Nephron (organoid): ENCODE measurements at regions not wholly inside any gene's neighbourhood (a gene's known extent, or its start where the extent isn't known, plus 50 kb on each side); places are given as distances from the start of the nearest gene placed in this dataset.

Experiments used
- H3K27ac Mint-ChIP-seq, 3 experiments: 2 replicates each; pipeline ENCODE4 v1.8.0; 2020; ENCODE audit warnings: mixed read lengths in 3 of 3, mild to moderate bottlenecking in 2 of 3, moderate library complexity in 1 of 3
- H3K27me3 Mint-ChIP-seq: 2 replicates; pipeline ENCODE4 v1.8.0; 2021; ENCODE audit warnings: low read depth, mild to moderate bottlenecking, moderate library complexity, mixed read lengths
- H3K36me3 Mint-ChIP-seq: 2 replicates; pipeline ENCODE4 v1.8.0; 2020; ENCODE audit warnings: low read depth, mixed read lengths
- H3K4me1 Mint-ChIP-seq: 2 replicates; pipeline ENCODE4 v1.8.0; 2020; ENCODE audit warnings: mixed read lengths
- H3K4me3 Mint-ChIP-seq, 3 experiments: 2 replicates each; pipeline ENCODE4 v1.8.0; 2020; ENCODE audit warnings: mild to moderate bottlenecking in 3 of 3, mixed read lengths in 3 of 3, moderate library complexity in 2 of 3
- H3K9me3 Mint-ChIP-seq: 2 replicates; pipeline ENCODE4 v1.8.0; 2020; ENCODE audit warnings: mixed read lengths
- TF ChIP-seq, protein P1 (sequence below), 3 experiments: fragments of 200-600 bp; sonication (generic); IDR thresholded peaks; one replicate each; pipeline ENCODE4 v1.5.0; 2021; ENCODE audit warnings: antibody characterized with exemption in 3 of 3; ENCODE audit not compliant: unreplicated experiment in 3 of 3

DNA sequence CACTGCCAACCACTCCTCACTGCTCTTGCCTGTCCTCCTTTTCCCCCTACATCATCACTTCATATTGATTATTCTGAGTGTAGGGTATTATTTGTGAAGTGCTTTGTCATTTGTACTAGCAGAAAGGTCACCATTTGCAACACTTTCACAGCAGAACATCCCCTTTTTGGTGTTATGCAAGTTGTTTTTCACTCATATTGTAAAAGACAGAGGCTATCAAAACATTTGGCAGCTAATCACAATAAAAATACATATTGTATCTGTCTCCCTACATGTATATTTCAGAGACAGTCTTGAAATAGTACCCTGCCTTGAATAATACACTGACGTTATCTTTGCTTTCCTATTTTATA is 82.3 kb downstream of the ANXA1 start:
- TF ChIP-seq, protein P1, sequence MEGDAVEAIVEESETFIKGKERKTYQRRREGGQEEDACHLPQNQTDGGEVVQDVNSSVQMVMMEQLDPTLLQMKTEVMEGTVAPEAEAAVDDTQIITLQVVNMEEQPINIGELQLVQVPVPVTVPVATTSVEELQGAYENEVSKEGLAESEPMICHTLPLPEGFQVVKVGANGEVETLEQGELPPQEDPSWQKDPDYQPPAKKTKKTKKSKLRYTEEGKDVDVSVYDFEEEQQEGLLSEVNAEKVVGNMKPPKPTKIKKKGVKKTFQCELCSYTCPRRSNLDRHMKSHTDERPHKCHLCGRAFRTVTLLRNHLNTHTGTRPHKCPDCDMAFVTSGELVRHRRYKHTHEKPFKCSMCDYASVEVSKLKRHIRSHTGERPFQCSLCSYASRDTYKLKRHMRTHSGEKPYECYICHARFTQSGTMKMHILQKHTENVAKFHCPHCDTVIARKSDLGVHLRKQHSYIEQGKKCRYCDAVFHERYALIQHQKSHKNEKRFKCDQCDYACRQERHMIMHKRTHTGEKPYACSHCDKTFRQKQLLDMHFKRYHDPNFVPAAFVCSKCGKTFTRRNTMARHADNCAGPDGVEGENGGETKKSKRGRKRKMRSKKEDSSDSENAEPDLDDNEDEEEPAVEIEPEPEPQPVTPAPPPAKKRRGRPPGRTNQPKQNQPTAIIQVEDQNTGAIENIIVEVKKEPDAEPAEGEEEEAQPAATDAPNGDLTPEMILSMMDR (IDR thresholded peaks at IDR 0.05; ENCODE audit: unreplicated experiment in 3 of 3) = no peak
- no peaks in the 10 kb centered on the region for H3K36me3 Mint-ChIP-seq
- no peak overlapping the region for H3K4me3 Mint-ChIP-seq
- H3K27me3 Mint-ChIP-seq = no peaks in the 10 kb centered on the region
- H3K27ac Mint-ChIP-seq = no peak overlapping the region
- H3K4me1 Mint-ChIP-seq = no peaks in the 10 kb centered on the region
- no peaks in the 10 kb centered on the region for H3K9me3 Mint-ChIP-seq

DNA sequence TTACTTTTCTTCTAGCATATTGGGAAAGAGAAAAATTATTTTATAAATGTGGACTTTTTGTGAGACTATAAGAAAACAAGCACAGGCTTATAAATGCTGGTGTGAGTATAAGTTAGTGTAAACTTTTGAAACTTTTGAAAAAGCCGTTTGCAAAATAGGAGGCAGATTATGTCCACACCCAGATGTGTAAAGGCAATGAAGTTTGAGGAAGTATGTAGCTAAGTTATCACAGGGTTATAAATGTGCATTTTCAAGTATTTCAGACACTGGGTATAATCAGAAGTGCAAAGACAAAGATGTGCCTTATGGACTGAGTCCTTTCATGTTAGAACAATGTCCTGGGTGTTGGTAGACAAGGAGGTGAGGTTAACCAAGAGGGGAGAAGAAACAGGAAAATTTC is 85.5 kb downstream of the ANXA1 start:
- H3K36me3 Mint-ChIP-seq = no peaks in the 10 kb centered on the region
- no peaks in the 10 kb centered on the region for H3K27me3 Mint-ChIP-seq
- H3K4me3 Mint-ChIP-seq = no peak overlapping the region
- no peaks in the 10 kb centered on the region for H3K9me3 Mint-ChIP-seq
- TF ChIP-seq, protein P1 (IDR thresholded peaks at IDR 0.05; ENCODE audit: unreplicated experiment in 3 of 3) = no peak
- H3K4me1 Mint-ChIP-seq = no peaks in the 10 kb centered on the region
- H3K27ac Mint-ChIP-seq = no peak overlapping the region

DNA sequence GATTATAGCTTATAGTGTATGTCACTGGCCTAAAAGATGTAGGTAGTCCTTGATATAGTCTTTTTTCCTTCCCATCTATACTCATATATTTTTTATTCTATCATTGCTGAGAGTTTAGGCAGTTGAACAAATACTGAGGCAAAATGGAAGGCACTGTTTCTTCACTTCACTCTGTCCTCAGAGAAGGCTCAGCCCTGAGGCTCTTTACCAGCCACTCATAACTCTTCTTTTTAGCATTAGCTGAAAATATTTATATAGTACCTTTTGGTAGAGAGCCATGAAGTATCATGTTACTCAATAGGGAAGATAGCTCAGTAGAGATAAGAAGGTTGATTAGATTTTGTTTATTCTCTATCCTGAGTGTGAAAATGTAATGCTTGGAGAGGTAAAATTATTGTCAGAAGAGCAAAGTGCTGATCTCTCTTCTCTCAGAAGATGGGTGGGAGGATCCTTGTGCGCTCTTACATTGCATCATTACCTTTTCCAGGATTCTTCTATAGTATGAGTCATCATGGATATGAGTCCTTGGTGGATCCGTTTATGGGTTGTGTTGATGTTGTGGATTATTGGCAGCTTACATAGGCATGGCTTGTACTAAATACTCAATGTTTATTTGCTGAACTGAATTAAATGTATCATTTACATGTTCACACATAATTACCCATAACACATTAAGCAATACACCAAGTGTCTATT is 88.1 kb downstream of the ANXA1 start:
- TF ChIP-seq, protein P1 (IDR thresholded peaks at IDR 0.05; ENCODE audit: unreplicated experiment in 3 of 3) = no peak
- H3K4me1 Mint-ChIP-seq = no peaks in the 10 kb centered on the region
- no peak overlapping the region for H3K27ac Mint-ChIP-seq
- no peaks in the 10 kb centered on the region for H3K27me3 Mint-ChIP-seq
- H3K36me3 Mint-ChIP-seq = no peaks in the 10 kb centered on the region
- no peak overlapping the region for H3K4me3 Mint-ChIP-seq
- no peaks in the 10 kb centered on the region for H3K9me3 Mint-ChIP-seq

DNA sequence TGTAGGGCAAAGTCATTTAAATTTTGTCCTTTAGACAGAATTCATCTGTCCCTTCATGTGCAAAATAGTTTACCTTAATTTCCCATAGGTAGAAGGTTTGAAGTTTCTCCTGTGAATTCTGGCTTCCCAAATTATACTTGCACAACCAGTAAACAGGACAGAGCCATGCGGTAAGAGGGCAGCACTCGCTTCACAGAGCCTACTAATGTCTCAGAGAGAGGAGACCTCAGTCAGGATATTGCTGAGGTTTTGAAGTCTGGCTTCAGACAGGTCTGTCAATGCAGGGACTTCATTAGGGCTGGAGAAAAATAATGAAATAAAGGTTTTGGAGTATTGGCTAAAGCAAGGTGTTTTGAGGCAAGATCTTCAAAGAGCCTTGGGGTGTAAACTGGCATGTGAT is 91.4 kb downstream of the ANXA1 start:
- Mint-ChIP-seq H3K4me3 (no peak overlapping the region), H3K27ac (no peak overlapping the region), H3K36me3 (no peaks in the 10 kb centered on the region), H3K4me1 (no peaks in the 10 kb centered on the region), H3K27me3 (no peaks in the 10 kb centered on the region), H3K9me3 (no peaks in the 10 kb centered on the region)
- TF ChIP-seq, protein P1 (IDR thresholded peaks at IDR 0.05; ENCODE audit: unreplicated experiment in 3 of 3) = no peak

DNA sequence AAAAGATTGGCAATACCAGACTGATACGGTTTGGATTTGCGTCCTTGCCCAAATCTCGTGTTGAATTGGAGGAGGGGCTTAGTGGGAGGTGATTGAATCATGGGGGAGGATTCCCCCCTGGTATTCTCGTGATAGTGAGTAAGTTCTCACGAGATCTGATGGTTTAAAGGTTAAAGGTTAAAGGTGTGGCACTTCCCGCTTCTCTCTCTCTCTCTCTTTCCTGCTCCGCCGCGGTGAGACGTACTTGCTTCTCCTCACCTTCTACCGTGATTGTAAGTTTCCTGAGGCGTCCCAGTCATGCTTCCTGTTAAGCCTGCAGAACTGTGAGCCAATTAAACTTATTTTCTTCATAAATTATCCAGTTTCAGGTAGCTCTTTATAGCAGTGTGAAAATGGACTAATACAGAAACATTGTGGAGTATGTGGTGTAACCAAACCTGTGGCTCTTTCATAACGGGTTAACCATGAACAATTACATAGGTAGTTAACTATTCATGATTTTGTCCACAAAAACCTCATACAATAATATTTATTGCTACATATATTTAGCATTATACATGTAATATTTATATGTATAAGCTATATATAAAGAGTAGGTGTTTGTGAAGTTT is 107.5 kb downstream of the ANXA1 start:
- H3K4me3 Mint-ChIP-seq = no peak overlapping the region
- no peak overlapping the region for H3K27ac Mint-ChIP-seq
- H3K36me3 Mint-ChIP-seq = no peaks in the 10 kb centered on the region
- no peaks in the 10 kb centered on the region for H3K4me1 Mint-ChIP-seq
- TF ChIP-seq, protein P1 (IDR thresholded peaks at IDR 0.05; ENCODE audit: unreplicated experiment in 3 of 3) = no peak
- no peaks in the 10 kb centered on the region for H3K27me3 Mint-ChIP-seq
- no peaks in the 10 kb centered on the region for H3K9me3 Mint-ChIP-seq

DNA sequence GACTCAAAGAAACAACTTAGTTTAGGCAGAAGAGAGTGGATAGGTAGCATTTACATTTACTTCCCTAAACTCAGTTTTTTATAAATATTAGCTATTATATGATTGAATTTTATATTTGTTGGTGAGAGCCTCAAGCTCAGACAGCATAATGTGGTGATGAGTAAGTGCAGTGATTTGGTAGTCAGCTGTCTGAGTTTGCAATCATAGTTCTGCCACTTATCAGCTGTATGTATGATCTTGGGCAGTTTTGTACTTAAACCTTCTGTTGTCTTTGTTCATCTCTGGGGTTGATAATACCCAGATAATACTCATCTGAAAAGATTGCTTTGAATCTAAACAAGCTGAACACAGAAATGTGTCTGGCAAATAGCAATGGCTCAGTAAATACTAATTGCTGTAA is 108.8 kb downstream of the ANXA1 start:
- Mint-ChIP-seq H3K4me1 (no peaks in the 10 kb centered on the region), H3K4me3 (no peak overlapping the region), H3K36me3 (no peaks in the 10 kb centered on the region), H3K9me3 (no peaks in the 10 kb centered on the region), H3K27ac (no peak overlapping the region), H3K27me3 (no peaks in the 10 kb centered on the region)
- TF ChIP-seq, protein P1 (IDR thresholded peaks at IDR 0.05; ENCODE audit: unreplicated experiment in 3 of 3) = no peak
